HG02885 (cell line): ENCODE measurements at regions not wholly inside any gene's neighbourhood (a gene's known extent, or its start where the extent isn't known, plus 50 kb on each side); places are given as distances from the start of the nearest gene placed in this dataset.

Experiments
- ATAC-seq: cut with Tn5 transposase; IDR thresholded peaks from one replicate; pipeline ENCODE4 v1.9.1; 2021; ENCODE audit warnings: mild to moderate bottlenecking; ENCODE audit not compliant: unreplicated experiment, poor library complexity

DNA sequence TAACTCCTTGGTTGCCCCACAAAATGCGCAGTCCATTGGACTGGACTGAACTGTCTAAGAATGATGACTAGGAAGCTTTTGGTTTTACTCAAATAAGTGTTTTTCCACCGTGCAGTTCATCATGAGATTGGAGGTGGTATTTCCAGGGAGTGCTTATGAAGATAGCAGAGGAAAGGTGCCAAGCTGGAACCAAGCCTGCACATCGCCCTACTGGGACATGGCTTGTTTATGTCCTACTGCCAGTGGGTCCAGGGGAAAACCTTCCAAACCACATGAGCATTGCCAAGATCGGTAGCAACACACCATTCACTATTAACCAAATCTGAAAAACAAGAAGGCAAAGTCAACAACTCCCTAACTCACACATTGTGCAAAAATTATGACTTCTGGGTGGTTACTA, 54.7 kb upstream of the DSCAM start:
- ATAC-seq, result no peak

DNA sequence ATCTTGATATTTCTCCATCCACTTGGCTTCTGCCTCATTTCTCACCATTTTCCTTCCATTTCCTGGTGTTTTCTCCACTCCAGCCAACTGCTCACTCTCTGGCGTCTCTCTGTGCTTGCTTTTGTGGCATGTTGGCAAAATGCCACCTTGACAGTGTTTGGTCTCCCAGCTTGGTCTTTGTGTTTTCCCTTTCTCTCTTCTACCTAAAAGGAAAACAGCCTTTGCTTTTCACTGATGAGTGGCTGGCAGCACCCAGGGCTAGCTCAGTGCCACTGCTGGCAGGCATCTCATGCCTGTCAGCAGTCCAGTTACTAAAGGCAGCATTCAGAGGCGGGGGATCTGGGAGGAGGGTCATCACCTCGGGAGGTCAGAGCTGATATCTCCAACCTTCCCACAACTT, 55.3 kb upstream of the DSCAM start:
- no peak for ATAC-seq

DNA sequence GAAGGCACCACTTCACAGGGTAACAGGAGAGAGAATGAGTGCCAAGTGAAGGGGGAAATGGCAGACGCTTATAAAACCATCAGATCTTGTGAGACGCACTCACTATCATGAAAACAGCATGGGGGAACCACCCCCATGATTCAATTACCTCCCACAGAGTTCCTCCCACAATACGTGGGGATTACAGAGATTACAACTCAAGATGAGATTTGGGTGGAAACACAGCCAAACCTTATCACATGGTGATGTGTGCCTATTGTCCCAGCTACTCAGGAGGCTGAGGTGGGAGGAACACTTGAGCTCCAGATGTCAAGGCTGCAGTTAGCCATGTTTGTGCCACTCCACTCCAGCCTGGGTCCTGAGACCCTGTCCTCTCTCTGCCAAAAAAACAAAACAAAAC, 56.0 kb upstream of the DSCAM start:
- no peak for ATAC-seq

DNA sequence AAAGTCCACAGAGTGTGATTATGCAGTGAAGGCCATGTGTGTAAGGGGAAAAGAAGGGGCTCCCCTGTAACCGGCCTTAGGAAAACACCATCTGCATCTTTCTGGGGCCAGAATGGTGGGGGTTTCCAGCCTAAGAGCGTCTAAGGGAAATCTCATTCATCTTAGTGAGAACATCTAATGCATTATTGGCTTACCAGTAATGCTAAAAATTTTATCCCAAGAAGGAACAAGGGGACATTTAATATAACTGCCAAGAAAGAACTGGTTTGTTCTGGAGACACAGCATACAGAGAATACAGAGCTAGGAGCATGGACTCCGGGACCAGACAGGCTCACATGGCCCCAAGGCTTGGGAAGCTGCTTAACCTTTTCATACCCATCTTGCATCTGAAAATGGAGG, 58.3 kb upstream of the DSCAM start:
- ATAC-seq, result no peak

DNA sequence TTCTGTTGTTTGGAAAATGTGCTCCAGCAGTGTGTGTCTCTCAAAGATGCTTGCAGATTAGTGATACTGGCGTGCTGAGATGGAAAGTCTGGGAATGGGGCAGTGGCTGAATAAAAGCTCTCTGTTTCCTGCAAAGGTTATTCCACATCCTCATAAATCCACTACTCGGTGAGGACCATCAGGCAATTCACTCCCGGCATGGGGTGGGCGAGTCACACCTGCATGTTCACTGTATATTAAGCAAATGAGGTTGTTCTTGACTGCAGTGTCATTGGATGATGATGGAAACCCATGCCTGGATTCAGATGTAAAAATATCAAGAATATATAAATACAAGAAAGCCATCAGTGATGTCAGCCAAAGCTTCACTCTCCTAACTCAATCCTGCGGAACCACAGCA, 65.4 kb upstream of the DSCAM start:
- no peak for ATAC-seq

DNA sequence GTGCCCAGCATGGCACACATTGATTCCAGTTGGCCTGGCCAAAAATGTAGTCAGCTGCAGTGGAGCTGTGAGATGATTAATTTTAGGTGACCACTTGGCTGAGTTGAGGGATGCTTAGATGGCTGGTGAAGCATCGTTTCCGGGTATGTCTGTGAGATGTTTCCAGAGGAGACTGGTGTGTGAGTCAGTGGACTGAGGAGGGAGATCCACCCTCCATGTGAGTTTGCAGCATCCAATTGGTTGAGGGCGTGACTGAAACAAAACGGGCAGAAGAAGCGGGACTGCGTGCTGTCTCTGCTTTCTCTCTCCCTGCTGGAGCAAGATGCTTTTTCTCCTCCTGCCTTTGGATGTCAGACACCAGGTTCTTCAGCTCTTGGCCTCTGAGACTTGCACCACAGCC, 68.2 kb upstream of the DSCAM start:
- no peak for ATAC-seq

DNA sequence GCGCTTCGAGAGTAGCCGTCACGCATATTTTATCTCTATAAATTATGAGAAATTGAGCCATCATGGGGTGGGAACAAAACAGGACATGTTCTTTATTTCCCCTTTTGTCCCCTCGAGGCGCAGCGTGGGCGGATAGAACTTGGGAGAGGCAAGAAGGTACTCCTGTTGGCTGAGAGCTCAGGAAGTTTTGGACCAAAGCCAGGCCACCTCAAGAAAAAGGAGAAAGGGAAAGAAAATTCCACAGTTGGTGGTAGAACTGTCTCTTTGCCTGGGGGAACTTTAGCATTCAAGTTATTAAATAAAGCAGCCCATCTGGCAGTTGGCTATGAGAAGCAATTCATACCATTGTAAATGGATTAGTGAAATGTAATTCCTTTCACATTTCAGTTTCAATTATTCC, 76.4 kb upstream of the DSCAM start:
- ATAC-seq, result no peak

DNA sequence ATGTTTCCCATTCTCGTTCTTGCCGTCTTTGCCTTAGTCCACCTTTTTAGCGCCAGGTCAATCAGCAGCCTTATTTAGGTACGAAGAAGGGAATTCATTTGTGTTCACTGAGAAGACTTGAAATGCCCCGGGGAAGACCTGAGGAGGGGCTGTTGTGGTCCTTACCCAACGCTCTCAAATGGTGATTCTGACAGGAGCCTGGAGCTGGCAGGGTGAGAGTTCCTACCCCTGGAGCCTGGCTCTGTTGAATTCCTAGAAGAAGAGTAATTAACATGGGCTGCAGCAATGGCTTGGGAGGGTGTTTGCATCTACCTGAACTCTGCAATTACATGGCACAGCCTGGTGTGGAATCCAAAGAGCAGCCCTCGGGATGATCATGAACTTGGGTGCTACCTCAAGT, 76.9 kb upstream of the DSCAM start:
- no peak for ATAC-seq

DNA sequence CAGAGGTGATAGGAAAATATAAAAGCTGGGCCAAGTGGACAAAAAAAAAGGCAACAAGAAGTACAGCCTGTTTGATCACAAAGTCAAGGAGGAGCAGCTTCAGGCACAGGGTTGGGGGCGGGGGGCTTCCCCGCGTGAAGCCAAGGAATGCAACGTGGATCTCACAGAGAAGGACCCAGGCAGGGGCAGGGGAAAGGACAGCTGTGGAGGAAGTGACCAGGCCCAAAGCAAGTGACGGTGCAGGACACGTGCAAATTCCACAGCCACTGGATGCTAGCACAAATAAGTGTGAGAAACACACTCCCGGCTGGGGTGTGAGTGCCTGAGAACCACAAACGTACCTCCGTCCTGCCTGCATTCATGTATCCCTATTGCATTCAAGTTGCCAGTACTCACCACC, 77.7 kb upstream of the DSCAM start:
- no peak for ATAC-seq

DNA sequence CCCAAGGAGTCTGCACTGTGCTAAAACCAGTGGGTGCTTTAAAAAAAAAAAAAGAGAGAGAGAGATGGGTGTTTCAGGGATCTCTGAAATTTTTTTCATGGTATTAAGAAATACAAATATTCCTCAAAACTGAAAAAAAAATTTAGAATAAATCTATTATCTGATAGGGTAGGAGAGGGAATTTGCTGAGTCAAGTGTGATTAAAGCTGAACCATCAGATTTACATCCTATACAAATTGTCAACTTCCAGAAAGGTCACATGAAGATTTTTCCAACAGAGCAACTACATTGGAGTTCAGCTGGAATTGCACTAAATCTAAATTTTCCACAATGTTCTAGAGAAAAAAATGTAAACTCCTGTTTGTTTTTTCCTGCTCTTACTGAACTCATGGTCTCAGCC, 79.3 kb upstream of the DSCAM start:
- no peak for ATAC-seq

DNA sequence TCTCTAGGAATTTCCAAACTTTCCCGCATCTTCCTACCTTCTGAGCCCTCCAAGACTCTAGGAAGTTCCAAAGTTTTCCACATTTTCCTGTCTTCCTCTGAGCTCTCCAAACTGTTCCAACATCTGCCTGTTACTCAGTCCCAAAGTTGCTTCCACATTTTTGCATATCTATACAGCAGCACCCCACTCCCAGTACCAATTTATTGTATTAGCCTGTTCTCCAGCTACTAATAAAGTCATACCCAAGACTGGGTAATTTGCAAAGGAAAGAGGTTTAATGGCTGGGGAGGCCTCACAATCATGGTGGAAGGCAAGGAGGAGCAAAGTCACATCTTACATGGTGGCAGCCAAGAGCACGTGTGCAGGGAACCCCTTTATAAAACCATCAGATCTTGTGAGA, 82.9 kb upstream of the DSCAM start:
- ATAC-seq, result no peak

DNA sequence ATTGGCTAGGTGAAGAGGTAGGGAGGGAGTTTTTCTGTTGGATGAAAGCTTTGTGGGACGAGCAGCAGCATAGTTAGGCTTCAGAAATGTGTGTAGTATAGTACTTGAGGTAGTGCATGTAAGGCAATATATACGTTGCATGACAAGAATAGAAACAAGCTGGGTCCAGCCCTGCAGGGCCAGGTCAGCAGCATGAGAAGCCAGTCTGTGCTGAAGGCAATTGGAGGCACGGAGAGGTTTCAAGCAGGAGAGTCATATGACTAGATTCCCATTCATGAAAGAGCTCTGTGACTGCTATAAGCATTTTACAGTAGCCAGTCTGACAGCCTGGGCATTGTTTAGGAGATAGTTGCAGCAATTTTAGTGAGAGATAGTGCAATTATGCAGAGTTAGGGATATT, 84.2 kb upstream of the DSCAM start:
- no peak for ATAC-seq

DNA sequence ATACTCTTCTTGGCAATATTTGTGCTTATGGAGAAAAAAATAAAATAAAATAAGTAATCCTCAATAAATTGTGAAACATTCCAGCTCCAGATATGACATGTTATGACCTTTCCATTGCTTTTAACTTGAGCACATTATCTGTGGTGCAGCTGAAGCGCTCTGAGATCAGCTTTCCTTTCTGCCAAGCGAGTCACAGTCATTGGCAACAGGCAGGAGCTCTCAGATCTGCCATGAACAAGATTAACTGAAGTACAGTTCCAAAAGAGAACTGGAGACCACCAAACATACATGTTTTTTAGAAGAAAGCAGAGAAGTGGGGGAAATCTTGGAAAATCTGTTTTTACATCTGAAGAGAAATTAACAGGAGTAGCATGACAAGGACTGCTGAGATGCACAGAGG, 89.2 kb upstream of the DSCAM start:
- no peak for ATAC-seq

DNA sequence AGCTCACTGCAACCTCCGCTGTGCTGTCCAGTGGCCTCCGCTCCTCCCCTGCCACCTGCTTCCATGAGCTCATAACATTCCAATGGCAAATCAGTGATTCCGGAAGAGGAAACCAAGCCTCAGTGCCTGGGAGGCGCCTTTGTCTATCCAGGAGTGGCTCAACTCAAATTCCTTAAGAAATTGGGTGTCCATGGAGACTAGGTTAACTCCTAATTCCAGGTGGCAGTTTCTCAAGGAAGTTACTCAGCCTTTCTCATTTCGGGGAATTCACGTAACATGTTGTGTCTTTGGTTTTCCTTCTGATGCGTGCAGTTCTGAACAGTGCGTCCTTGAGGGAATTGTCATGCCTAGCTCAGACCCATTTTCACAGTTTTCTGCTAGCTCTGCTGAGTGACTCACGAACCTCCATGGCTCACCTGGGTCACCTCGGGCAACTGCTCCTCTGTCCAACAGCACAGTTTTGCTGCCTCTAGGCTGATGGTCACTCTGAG, 89.9 kb upstream of the DSCAM start:
- ATAC-seq, result no peak

DNA sequence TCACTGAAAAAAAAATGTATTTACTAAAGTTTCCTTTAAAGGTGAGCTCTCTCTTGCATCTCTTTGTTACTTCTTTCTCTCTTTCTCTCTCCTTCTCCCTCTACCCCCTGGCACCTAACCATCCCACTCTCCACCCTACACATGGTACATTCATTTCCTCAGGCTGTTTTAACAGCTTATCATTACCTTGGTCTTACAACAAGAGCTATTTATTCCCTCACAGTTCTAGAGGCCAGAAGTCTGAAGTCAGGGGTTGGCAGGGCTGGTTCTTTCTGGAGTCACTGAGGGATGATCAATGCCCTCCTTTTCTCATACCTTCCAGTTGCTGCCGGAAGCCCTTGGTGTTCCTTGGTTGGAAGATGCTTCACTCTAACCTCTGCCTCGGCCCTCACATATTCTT, 91.1 kb upstream of the DSCAM start:
- ATAC-seq, result no peak

DNA sequence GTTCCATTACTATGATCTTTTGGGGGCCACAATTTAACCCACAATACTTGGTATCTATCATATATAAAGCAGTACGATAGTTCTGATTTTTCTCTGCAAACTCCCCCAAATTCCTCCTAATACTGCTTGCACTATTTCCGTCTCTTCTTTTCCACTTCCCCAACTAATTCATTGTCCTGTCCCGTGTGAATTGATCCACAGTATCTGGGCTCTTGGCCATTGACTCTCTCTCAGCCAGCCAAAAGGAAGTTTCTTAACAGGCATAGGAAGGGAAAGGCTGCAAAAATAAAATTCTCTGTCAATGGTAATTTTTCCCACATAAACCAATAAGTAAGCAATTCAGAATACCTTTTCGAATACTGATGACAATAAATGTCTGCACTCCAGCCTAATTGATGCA, 91.7 kb upstream of the DSCAM start:
- no peak for ATAC-seq

DNA sequence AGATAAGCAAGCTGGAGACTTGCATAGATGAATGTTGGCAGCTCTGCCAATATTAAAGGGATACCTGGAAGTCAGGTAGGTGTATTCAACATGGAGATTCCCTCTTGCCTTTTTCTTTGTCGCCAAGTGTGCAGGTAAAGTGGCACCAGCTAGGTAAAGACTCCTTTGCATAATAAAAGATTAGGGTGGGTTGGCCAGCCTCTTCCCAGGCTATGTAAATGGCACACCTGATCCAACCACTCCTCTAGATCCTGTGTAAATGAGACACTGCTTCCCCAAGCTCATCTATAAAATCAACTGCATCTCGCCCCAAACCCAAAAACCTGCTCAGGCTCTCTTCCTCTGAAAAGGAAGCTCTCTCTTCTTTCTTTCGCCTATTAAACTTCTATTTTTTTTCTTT, 100.8 kb upstream of the DSCAM start:
- no peak for ATAC-seq

DNA sequence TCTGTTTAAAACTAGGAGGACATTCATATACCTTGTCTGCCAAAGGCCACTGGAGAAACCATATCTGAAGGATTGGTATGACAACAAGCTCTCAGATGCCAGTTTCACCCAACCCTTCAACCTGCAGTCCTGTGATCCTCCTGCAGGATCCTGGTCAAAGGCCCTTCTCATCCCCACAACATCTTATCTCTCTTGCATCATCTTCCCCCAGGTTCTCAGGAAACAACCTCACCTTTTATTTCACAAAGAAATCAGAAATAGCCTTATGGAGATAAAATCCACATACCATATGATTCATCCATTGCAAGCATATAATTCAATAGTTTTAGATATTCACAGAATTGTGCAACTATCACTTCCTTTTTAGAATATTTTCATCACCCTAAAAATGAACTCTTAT, 104.0 kb upstream of the DSCAM start:
- ATAC-seq, result no peak

DNA sequence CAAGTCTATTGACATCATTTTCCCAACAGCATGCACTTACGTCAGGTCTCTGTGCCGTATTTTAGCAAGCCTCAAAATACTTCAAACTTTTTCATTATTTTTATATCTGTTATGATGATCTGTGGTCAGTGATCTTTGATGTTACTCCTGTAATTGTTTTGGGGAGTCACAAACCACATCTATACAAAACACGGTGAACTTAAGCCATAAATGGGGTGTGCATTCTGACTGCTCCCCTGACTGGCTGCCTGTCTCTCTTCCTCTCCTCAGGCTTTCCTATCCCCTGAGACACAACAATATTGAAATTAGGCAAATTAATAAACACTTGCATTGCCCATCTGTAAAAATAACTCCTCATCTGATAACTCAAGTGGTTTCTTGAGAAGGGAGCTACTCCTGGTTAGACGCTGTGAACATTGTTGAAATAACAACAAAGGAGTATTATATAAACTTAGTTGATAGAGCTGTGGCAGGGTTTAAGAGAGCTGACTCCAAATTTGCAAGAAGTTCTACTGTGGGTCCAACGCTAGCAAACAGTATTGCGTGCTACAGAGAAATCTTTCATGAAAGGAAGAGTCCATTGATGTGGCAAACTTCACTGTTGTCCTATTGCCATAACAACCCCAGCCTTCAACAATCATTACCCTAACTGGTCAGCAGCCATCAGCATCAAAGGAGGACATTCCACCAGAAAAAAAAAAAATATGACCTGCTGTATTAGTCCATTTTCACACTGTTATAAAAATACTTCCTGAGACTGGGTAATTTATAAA, 105.8 kb upstream of the DSCAM start:
- no peak for ATAC-seq

DNA sequence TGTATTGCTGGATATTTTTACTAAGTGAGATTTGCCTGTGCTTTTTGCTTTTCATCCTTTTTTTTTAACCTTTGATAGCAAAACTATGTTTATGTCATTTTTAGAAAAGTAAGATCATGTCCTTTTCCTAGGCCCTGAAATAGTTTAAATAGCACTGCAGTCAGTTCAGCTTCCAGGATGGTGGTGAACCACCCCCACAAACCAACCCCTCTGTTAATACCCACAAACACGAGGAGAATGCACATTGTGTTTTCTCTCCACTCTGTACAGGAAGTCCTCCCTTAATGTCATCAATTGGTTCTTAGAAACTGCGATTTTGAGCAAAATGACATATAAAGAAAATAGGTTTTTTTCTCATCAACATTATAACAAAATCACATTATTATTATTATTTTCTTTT, 117.7 kb upstream of the DSCAM start:
- no peak for ATAC-seq

DNA sequence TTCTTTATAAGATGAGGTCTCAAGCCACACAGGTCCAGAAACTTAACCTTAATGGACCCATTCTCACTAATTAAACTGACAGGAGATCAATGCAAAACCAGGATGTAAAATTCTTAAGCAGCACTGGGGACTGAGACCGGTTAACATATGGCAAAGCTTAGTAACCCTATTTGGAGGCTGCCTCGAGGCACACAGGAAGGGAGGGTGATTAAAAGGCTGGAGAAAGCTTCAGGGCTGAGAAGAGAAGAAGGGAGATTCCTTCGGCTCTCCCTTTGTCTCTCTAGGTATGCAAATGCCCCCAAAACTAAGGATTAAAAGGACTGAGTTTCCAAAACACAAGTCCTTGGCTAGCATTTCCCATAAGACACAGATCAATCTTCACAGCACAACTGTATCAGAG, 120.8 kb upstream of the DSCAM start:
- no peak for ATAC-seq

DNA sequence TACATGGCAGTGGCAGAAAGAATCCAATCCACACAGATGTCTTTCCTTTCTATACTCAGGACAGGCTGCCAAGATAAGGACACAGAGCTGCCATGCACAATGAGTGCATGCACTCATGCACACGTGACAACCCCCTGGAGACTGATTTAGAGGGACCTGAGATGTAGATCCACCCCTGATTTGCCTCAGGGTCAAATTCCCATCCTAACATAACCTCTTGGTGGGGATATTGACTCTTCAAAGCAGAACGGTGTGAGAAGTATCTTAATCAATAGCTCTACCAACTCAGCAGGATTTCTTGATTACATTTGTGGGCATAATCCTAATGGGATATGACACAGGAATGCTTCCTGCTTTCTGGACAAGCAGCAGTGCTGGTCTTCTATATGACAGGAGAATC, 125.2 kb upstream of the DSCAM start:
- ATAC-seq, result no peak
